K562 (cell line): ENCODE measurements at regions not wholly inside any gene's neighbourhood (a gene's known extent, or its start where the extent isn't known, plus 50 kb on each side); places are given as distances from the start of the nearest gene placed in this dataset.

ENCODE experiments used
- ATAC-seq: fragments of 200-7000 bp; cut with Tn5 transposase; 3 replicates; pipeline ENCODE4 v1.9.1; 2020; ENCODE audit warnings: moderate library complexity
- BruUV-seq: library from RNA; stranded (reverse); fragments of 400-500 nt; replicated peaks from 2 replicates; lab custom pipeline; 2021; lab: Mats Ljungman, UMichigan
- CTCF ChIA-PET: fragments of 300-600 bp; formaldehyde crosslinking; extraction: SDS; loops from one replicate; lab custom pipeline; 2021; ENCODE audit warnings: low intra/inter-chr PET ratio; lab: Yijun Ruan, JAX
- POLR2A ChIA-PET: fragments of 300-600, 350-650 bp; sonication (Branson Sonifier 250); formaldehyde crosslinking; extraction: SDS; loops from one replicate; lab custom pipeline; 2021; ENCODE audit warnings: antibody characterized with exemption, inconsistent platforms; lab: Yijun Ruan, JAX
- DNase-seq, 4 experiments: peaks; one replicate each; pipeline versions ENCODE4 v3.0.0 to v3.0.0-alpha.2; 2011 to 2018; ENCODE audit warnings: low spot score in 3 of 4, mixed read lengths in 3 of 4; ENCODE audit errors: extremely low read depth in 1 of 4
- FAIRE-seq: peaks from 2 replicates; lab custom pipeline; 2011; peaks lifted over from hg19 to GRCh38; lab: Jason Lieb, UNC
- H2AFZ ChIP-seq: 2 replicates; pipeline ENCODE4 v1.6.0; 2011; ENCODE audit warnings: low read depth, low read length, control low read depth, inconsistent platforms
- H3K27ac ChIP-seq: fragments of 200-600 bp; 3 replicates; pipeline ENCODE4 v1.8.0; 2011; ENCODE audit warnings: low read depth, mild to moderate bottlenecking, control low read depth, inconsistent platforms, low read length, moderate library complexity, mixed read lengths; ENCODE audit errors: extremely low read depth
- H3K27me3 ChIP-seq, 2 experiments: fragments of 300-600 bp in 1 of 2; 2 replicates in 1 of 2; 3 replicates in 1 of 2; pipeline versions ENCODE4 v1.6.0 to v1.8.0; 2011; ENCODE audit warnings: inconsistent platforms in 2 of 2, low read length in 2 of 2, mild to moderate bottlenecking in 1 of 2, mixed read lengths in 1 of 2, moderate library complexity in 1 of 2; ENCODE audit not compliant: control insufficient read depth in 2 of 2, insufficient read depth in 2 of 2
- H3K36me3 ChIP-seq: fragments of 300-600 bp; 3 replicates; pipeline ENCODE4 v1.8.0; 2011; ENCODE audit warnings: mild to moderate bottlenecking, low read length, inconsistent platforms; ENCODE audit not compliant: control insufficient read depth, insufficient read depth
- H3K4me1 ChIP-seq, 2 experiments: fragments of 200-600 bp in 1 of 2; replicated peaks in 1 of 2; 2 replicates in 1 of 2; 3 replicates in 1 of 2; pipeline versions ENCODE4 v1.5.1 to v1.8.0; 2011; ENCODE audit warnings: inconsistent platforms in 2 of 2, low read length in 2 of 2, mild to moderate bottlenecking in 1 of 2, mixed read lengths in 1 of 2, moderate library complexity in 1 of 2; ENCODE audit not compliant: control insufficient read depth in 2 of 2, insufficient read depth in 2 of 2
- H3K4me2 ChIP-seq: 2 replicates; pipeline ENCODE4 v1.6.1; 2011; ENCODE audit warnings: low read length, control low read depth, inconsistent platforms, mixed read lengths; ENCODE audit not compliant: insufficient read depth
- H3K4me3 ChIP-seq: fragments of 200-600 bp; sonication (generic), shearing (Covaris generic); 2 replicates; pipeline ENCODE4 v1.5.1; 2016; ENCODE audit warnings: control low read depth, inconsistent platforms
- H3K79me2 ChIP-seq: fragments of 200-600 bp; 3 replicates; pipeline ENCODE4 v1.8.0; 2011; ENCODE audit warnings: low read length, inconsistent platforms; ENCODE audit not compliant: control insufficient read depth, insufficient read depth
- H3K9ac ChIP-seq, 2 experiments: 2 replicates each; pipeline versions ENCODE4 v1.6.0 to v1.6.1; 2011; ENCODE audit warnings: low read depth in 2 of 2, low read length in 2 of 2, control low read depth in 1 of 2, inconsistent platforms in 1 of 2, mild to moderate bottlenecking in 1 of 2, mixed read lengths in 1 of 2; ENCODE audit not compliant: insufficient read depth in 1 of 2
- H3K9me1 ChIP-seq: one replicate; pipeline ENCODE4 v1.6.0; 2011; ENCODE audit warnings: inconsistent platforms, mild to moderate bottlenecking, low read length, moderate library complexity; ENCODE audit not compliant: control insufficient read depth, insufficient read depth
- H3K9me3 ChIP-seq: replicated peaks from 2 replicates; pipeline ENCODE4 v1.5.1; 2011; ENCODE audit warnings: low read depth, low read length, inconsistent platforms; ENCODE audit not compliant: control insufficient read depth, insufficient read depth
- H4K20me1 ChIP-seq: replicated peaks from 2 replicates; pipeline ENCODE4 v1.6.1; 2011; ENCODE audit warnings: low read length, inconsistent platforms, mixed read lengths; ENCODE audit not compliant: control insufficient read depth, insufficient read depth
- ZNF282 ChIP-seq: sonication (generic); formaldehyde crosslinking; IDR thresholded peaks from 2 replicates; pipeline ENCODE4 v1.8.1; 2023; ENCODE audit warnings: missing genetic modification reagents
- WGBS: fragments of 100-300 bp; shearing (Covaris generic); methylation state at CpG from one replicate; pipeline ENCODE4 v1.1.6; 2016; ENCODE audit warnings: low coverage, mixed read lengths; ENCODE audit not compliant: insufficient coverage; ENCODE audit errors: missing lambda C conversion rate; 5-methylcytosine and 5-hydroxymethylcytosine counted together
- in situ Hi-C: fragments of 300-500 bp; cut with MboI; formaldehyde crosslinking; loops from 4 replicates; pipeline ENCODE4 v1.15.0; 2018; ENCODE audit warnings: inconsistent platforms, mixed read lengths
- intact Hi-C: fragments of 100-400 bp; cut with micrococcal nuclease; formaldehyde crosslinking; loops from 2 replicates; pipeline ENCODE4 v1.14.2; 2022
- TF ChIP-seq, protein P1 (sequence below): fragments of 450-650 bp; IDR thresholded peaks from 2 replicates; pipeline ENCODE4 v1.6.1; 2018; ENCODE audit not compliant: partially characterized antibody
- TF ChIP-seq, protein P2 (sequence below): fragments of 450-650 bp; IDR thresholded peaks from 2 replicates; pipeline ENCODE4 v1.6.1; 2016; ENCODE audit warnings: low read depth

DNA sequence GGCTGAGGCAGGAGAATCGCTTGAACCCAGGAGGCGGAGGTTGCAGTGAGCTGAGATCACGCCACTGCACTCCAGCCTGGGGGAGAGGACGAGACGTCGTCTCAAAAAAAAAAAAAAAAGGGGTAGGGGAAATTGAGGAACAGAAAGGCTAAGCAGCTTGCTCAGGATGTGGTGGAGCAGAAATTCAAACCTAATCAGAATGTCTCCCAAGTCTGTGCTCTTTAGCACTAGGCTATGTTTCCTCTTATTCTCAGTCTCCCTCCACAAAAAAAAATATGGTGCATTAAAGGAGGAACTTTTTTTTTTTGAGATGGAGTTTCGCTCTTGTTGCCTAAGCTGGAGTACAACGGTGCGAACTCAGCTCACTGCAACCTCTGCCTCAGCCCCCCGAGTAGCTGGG is 114.2 kb downstream of the SLC16A1 start:
- intact Hi-C loops (no loop called here), in situ Hi-C loops (no loop called here)
- DNase-seq (no peak), ATAC-seq (no peak), FAIRE-seq (no peak)
- Histone ChIP-seq H3K36me3 (no peaks in the 10 kb centered on the region), H3K9me1 (no peaks in the 10 kb centered on the region), H4K20me1 (no peaks in the 10 kb centered on the region), H3K4me3 (no peak overlapping the region), H3K27me3 (peaks cover 2 to 12% of the 10 kb centered on the region in 2 experiments; a peak in 3 of 5 replicates), H3K4me2 (no peak overlapping the region), H2AFZ (no peak overlapping the region), H3K4me1 (no peaks in the 10 kb centered on the region), H3K27ac (no peak overlapping the region), H3K9ac (no peak overlapping the region), H3K79me2 (no peaks in the 10 kb centered on the region), H3K9me3 (no peaks in the 10 kb centered on the region)
- TF ChIP-seq ZNF282 (CRISPR knock-in tag) = no peak
- TF ChIP-seq, protein P1, sequence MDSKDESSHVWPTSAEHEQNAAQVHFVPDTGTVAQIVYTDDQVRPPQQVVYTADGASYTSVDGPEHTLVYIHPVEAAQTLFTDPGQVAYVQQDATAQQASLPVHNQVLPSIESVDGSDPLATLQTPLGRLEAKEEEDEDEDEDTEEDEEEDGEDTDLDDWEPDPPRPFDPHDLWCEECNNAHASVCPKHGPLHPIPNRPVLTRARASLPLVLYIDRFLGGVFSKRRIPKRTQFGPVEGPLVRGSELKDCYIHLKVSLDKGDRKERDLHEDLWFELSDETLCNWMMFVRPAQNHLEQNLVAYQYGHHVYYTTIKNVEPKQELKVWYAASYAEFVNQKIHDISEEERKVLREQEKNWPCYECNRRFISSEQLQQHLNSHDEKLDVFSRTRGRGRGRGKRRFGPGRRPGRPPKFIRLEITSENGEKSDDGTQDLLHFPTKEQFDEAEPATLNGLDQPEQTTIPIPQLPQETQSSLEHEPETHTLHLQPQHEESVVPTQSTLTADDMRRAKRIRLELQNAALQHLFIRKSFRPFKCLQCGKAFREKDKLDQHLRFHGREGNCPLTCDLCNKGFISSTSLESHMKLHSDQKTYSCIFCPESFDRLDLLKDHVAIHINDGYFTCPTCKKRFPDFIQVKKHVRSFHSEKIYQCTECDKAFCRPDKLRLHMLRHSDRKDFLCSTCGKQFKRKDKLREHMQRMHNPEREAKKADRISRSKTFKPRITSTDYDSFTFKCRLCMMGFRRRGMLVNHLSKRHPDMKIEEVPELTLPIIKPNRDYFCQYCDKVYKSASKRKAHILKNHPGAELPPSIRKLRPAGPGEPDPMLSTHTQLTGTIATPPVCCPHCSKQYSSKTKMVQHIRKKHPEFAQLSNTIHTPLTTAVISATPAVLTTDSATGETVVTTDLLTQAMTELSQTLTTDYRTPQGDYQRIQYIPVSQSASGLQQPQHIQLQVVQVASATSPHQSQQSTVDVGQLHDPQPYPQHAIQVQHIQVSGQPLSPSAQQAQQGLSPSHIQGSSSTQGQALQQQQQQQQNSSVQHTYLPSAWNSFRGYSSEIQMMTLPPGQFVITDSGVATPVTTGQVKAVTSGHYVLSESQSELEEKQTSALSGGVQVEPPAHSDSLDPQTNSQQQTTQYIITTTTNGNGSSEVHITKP = peak; percentile 41
- TF ChIP-seq, protein P2, sequence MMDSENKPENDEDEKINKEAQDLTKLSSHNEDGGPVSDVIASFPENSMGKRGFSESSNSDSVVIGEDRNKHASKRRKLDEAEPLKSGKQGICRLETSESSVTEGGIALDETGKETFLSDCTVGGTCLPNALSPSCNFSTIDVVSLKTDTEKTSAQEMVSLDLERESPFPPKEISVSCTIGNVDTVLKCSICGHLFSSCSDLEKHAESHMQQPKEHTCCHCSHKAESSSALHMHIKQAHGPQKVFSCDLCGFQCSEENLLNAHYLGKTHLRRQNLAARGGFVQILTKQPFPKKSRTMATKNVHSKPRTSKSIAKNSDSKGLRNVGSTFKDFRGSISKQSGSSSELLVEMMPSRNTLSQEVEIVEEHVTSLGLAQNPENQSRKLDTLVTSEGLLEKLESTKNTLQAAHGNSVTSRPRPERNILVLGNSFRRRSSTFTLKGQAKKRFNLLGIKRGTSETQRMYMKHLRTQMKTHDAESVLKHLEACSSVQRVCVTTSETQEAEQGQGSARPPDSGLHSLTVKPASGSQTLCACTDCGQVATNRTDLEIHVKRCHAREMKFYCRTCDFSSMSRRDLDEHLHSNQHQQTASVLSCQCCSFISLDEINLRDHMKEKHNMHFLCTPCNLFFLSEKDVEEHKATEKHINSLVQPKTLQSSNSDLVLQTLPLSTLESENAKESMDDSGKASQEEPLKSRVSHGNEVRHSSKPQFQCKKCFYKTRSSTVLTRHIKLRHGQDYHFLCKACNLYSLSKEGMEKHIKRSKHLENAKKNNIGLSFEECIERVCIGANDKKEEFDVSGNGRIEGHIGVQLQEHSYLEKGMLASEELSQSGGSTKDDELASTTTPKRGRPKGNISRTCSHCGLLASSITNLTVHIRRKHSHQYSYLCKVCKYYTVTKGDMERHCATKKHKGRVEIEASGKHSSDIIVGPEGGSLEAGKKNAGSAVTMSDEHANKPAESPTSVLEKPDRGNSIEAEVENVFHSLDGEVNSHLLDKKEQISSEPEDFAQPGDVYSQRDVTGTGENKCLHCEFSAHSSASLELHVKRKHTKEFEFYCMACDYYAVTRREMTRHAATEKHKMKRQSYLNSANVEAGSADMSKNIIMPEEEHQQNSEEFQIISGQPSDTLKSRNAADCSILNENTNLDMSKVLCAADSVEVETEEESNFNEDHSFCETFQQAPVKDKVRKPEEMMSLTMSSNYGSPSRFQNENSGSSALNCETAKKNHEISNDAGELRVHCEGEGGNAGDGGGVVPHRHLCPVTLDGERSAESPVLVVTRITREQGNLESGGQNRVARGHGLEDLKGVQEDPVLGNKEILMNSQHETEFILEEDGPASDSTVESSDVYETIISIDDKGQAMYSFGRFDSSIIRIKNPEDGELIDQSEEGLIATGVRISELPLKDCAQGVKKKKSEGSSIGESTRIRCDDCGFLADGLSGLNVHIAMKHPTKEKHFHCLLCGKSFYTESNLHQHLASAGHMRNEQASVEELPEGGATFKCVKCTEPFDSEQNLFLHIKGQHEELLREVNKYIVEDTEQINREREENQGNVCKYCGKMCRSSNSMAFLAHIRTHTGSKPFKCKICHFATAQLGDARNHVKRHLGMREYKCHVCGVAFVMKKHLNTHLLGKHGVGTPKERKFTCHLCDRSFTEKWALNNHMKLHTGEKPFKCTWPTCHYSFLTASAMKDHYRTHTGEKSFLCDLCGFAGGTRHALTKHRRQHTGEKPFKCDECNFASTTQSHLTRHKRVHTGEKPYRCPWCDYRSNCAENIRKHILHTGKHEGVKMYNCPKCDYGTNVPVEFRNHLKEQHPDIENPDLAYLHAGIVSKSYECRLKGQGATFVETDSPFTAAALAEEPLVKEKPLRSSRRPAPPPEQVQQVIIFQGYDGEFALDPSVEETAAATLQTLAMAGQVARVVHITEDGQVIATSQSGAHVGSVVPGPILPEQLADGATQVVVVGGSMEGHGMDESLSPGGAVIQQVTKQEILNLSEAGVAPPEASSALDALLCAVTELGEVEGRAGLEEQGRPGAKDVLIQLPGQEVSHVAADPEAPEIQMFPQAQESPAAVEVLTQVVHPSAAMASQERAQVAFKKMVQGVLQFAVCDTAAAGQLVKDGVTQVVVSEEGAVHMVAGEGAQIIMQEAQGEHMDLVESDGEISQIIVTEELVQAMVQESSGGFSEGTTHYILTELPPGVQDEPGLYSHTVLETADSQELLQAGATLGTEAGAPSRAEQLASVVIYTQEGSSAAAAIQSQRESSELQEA = no peak
- WGBS = 28% methylated on average over 5 of the region's 10 CpGs
- ChIA-PET CTCF (no interaction called here), POLR2A (interaction anchor here (0.6 kb wide), 1 partner anchor 445 kb away, joined by 3 read pairs; no protein-coding TSS in a partner anchor)
- no TSS peak for BruUV-seq
